ENCODE measurements at regions not wholly inside any gene's neighbourhood (a gene's known extent, or its start where the extent isn't known, plus 50 kb on each side); places are given as distances from the start of the nearest gene placed in this dataset.

GRCh38 chr18:61690418-61691138 is 202.2 kb downstream of the RNF152 start:
- TF ChIP-seq CTCF (optimal IDR thresholded peaks at IDR 0.05 in 1 of 3, IDR thresholded peaks at IDR 0.05 in 1 of 3, conservative IDR thresholded peaks at IDR 0.05 in 1 of 3; ENCODE audit: extremely low read depth in 1 of 3, insufficient read depth in 2 of 3, low read length in 3 of 3) (no peak), EZH2 (IDR thresholded peaks at IDR 0.05; ENCODE audit: low read length) (no peak)

Measured in keratinocyte (primary cell).